SK-N-SH (cell line): ENCODE measurements at regions not wholly inside any gene's neighbourhood (a gene's known extent, or its start where the extent isn't known, plus 50 kb on each side); places are given as distances from the start of the nearest gene placed in this dataset.

Source experiments
- CTCF ChIA-PET: fragments of 300-600, 350-600 bp; formaldehyde crosslinking; extraction: SDS; loops from one replicate; lab custom pipeline; 2021; lab: Yijun Ruan, JAX
- POLR2A ChIA-PET: fragments of 350-600 bp; sonication (Branson Sonifier 250); formaldehyde crosslinking; extraction: SDS; loops from one replicate; lab custom pipeline; 2020; ENCODE audit warnings: antibody characterized with exemption, inconsistent platforms; lab: Yijun Ruan, JAX
- DNase-seq: peaks from one replicate; pipeline ENCODE4 v3.0.0; 2012
- H2AFZ ChIP-seq: fragments of 200-600 bp; sonication (generic); 2 replicates; pipeline ENCODE4 v1.8.1; 2016; ENCODE audit warnings: antibody characterized with exemption, mild to moderate bottlenecking, low read depth
- H3F3A ChIP-seq: fragments of 200-600 bp; sonication (generic); replicated peaks from 2 replicates; pipeline ENCODE3; 2016; ENCODE audit warnings: antibody characterized with exemption, mild to moderate bottlenecking; ENCODE audit not compliant: insufficient read depth
- H3K27ac ChIP-seq, 2 experiments: fragments of 200-500 bp in 1 of 2; fragments of 200-600 bp in 1 of 2; sonication (Bioruptor generic) in 1 of 2; sonication (generic), shearing (Covaris generic) in 1 of 2; 2 replicates each; pipeline versions ENCODE4 v1.5.1 to v1.6.1; 2014 to 2016; ENCODE audit warnings: low read depth in 2 of 2, inconsistent platforms in 1 of 2, low read length in 1 of 2, mild to moderate bottlenecking in 1 of 2, mixed read lengths in 1 of 2
- H3K27me3 ChIP-seq: fragments of 200-600 bp; sonication (generic), shearing (Covaris generic); 2 replicates; pipeline ENCODE4 v1.6.1; 2016; ENCODE audit warnings: mixed run types; ENCODE audit not compliant: insufficient read depth
- H3K36me3 ChIP-seq, 2 experiments: fragments of 200-500 bp in 1 of 2; fragments of 200-600 bp in 1 of 2; sonication (Bioruptor generic) in 1 of 2; sonication (generic) in 1 of 2; replicated peaks in 1 of 2; 2 replicates each; pipeline versions ENCODE3 to v1.5.1; 2014 to 2016; ENCODE audit warnings: low read length in 1 of 2, mild to moderate bottlenecking in 1 of 2; ENCODE audit not compliant: insufficient read depth in 2 of 2, control insufficient read depth in 1 of 2
- H3K4me1 ChIP-seq, 2 experiments: fragments of 200-500 bp in 1 of 2; fragments of 200-600 bp in 1 of 2; sonication (Bioruptor generic) in 1 of 2; sonication (generic), shearing (Covaris generic) in 1 of 2; 2 replicates each; pipeline versions ENCODE4 v1.5.1 to v1.6.1; 2014 to 2016; ENCODE audit warnings: low read depth in 1 of 2, low read length in 1 of 2, mixed run types in 1 of 2; ENCODE audit not compliant: insufficient read depth in 2 of 2, control insufficient read depth in 1 of 2
- H3K4me2 ChIP-seq: fragments of 200-600 bp; sonication (generic), shearing (Covaris generic); 2 replicates; pipeline ENCODE4 v1.6.1; 2017; ENCODE audit warnings: mixed run types
- H3K4me3 ChIP-seq, 2 experiments: fragments of 200-500 bp in 1 of 2; fragments of 200-600 bp in 1 of 2; sonication (Bioruptor generic) in 1 of 2; sonication (generic), shearing (Covaris generic) in 1 of 2; 2 replicates each; pipeline versions ENCODE4 v1.5.1 to v1.8.1; 2014 to 2016; ENCODE audit warnings: low read depth in 2 of 2, inconsistent platforms in 1 of 2, low read length in 1 of 2, mild to moderate bottlenecking in 1 of 2, mixed read lengths in 1 of 2, moderate library complexity in 1 of 2
- H3K79me2 ChIP-seq: fragments of 200-600 bp; sonication (generic); 2 replicates; pipeline ENCODE4 v1.8.1; 2017; ENCODE audit warnings: mild to moderate bottlenecking; ENCODE audit not compliant: insufficient read depth
- H3K9ac ChIP-seq: fragments of 200-600 bp; sonication (generic); 2 replicates; pipeline ENCODE4 v1.6.1; 2017; ENCODE audit warnings: mixed run types
- H3K9me2 ChIP-seq: fragments of 200-600 bp; sonication (generic); 2 replicates; pipeline ENCODE4 v1.6.1; 2017; ENCODE audit warnings: mixed run types
- H3K9me3 ChIP-seq: fragments of 200-600 bp; sonication (generic); 2 replicates; pipeline ENCODE4 v1.6.1; 2017; ENCODE audit warnings: mixed run types, mild to moderate bottlenecking, moderate library complexity
- H4K20me1 ChIP-seq: fragments of 200-600 bp; sonication (generic); 2 replicates; pipeline ENCODE4 v1.6.1; 2017; ENCODE audit warnings: mild to moderate bottlenecking, mixed run types; ENCODE audit not compliant: insufficient read depth
- CTCF ChIP-seq: fragments of 200-600 bp; sonication (generic); IDR thresholded peaks from 2 replicates; pipeline ENCODE4 v1.6.1; 2017; ENCODE audit warnings: antibody characterized with exemption, mild to moderate bottlenecking, moderate library complexity
- ELF1 ChIP-seq: IDR thresholded peaks from 2 replicates; pipeline ENCODE4 v1.4.0; 2012
- EP300 ChIP-seq, 2 experiments: IDR thresholded peaks; 2 replicates each; pipeline versions ENCODE4 v1.4.0 to v1.6.1; 2012; ENCODE audit warnings: borderline replicate concordance in 1 of 2, low read depth in 1 of 2, low read length in 1 of 2
- EZH2phosphoT487 ChIP-seq: fragments of 200-600 bp; sonication (generic); IDR thresholded peaks from 2 replicates; pipeline ENCODE4 v1.6.1; 2017; ENCODE audit warnings: low read depth, mixed run types, mild to moderate bottlenecking, antibody characterized with exemption, moderate library complexity, borderline replicate concordance
- FOXJ3 ChIP-seq: sonication (generic); formaldehyde crosslinking; IDR thresholded peaks from 2 replicates; pipeline ENCODE4 v1.5.1; 2020; ENCODE audit warnings: mild to moderate bottlenecking, missing genetic modification reagents
- FOXM1 ChIP-seq: IDR thresholded peaks from 2 replicates; pipeline ENCODE4 v1.4.0; 2012; ENCODE audit warnings: low read depth, mild to moderate bottlenecking
- GATA2 ChIP-seq: sonication (generic); formaldehyde crosslinking; IDR thresholded peaks from 2 replicates; pipeline ENCODE4 v1.5.0; 2020; ENCODE audit warnings: mild to moderate bottlenecking, missing genetic modification reagents
- IRF3 ChIP-seq: fragments of 150-350 bp; IDR thresholded peaks from 2 replicates; pipeline ENCODE4 v1.6.1; 2016; ENCODE audit warnings: mild to moderate bottlenecking, low read depth, low read length
- JUND ChIP-seq: IDR thresholded peaks from 2 replicates; pipeline ENCODE4 v1.4.0; 2012
- MAX ChIP-seq: IDR thresholded peaks from 2 replicates; pipeline ENCODE4 v1.4.0; 2012; ENCODE audit warnings: low read depth
- MXI1 ChIP-seq: IDR thresholded peaks from 2 replicates; pipeline ENCODE4 v1.6.1; 2012; ENCODE audit warnings: mild to moderate bottlenecking, low read depth, low read length, improper control_type of control experiment
- NFIC ChIP-seq: IDR thresholded peaks from 2 replicates; pipeline ENCODE4 v1.4.0; 2012; ENCODE audit warnings: borderline replicate concordance
- RAD21 ChIP-seq: IDR thresholded peaks from 2 replicates; pipeline ENCODE4 v1.6.1; 2012; ENCODE audit warnings: mild to moderate bottlenecking, low read length
- RCOR1 ChIP-seq: fragments of 150-350 bp; IDR thresholded peaks from 2 replicates; pipeline ENCODE4 v1.6.1; 2017; ENCODE audit warnings: antibody characterized with exemption, low read length
- REST ChIP-seq: IDR thresholded peaks from 2 replicates; pipeline ENCODE4 v1.6.1; 2012; ENCODE audit warnings: mild to moderate bottlenecking, low read depth, low read length, moderate library complexity
- RFX5 ChIP-seq: IDR thresholded peaks from 2 replicates; pipeline ENCODE4 v1.6.1; 2012; ENCODE audit warnings: mild to moderate bottlenecking, improper control_type of control experiment, low read length
- RXRA ChIP-seq: IDR thresholded peaks from 2 replicates; pipeline ENCODE4 v1.4.0; 2012; ENCODE audit warnings: low read depth, mild to moderate bottlenecking, borderline replicate concordance
- SMC3 ChIP-seq: IDR thresholded peaks from 2 replicates; pipeline ENCODE4 v1.6.1; 2012; ENCODE audit warnings: low read depth, low read length, improper control_type of control experiment
- USF1 ChIP-seq: IDR thresholded peaks from 2 replicates; pipeline ENCODE4 v1.4.0; 2012; ENCODE audit warnings: low read depth, borderline replicate concordance
- USF2 ChIP-seq: fragments of 150-350 bp; IDR thresholded peaks from 2 replicates; pipeline ENCODE4 v1.6.1; 2017; ENCODE audit warnings: antibody characterized with exemption, low read length, low read depth, borderline replicate concordance
- YY1 ChIP-seq: IDR thresholded peaks from 2 replicates; pipeline ENCODE4 v1.4.0; 2012; ENCODE audit warnings: low read depth, mild to moderate bottlenecking
- WGBS: methylation state at CpG from one replicate; pipeline ENCODE4 v1.1.6; 2017; ENCODE audit warnings: low lambda C conversion rate; 5-methylcytosine and 5-hydroxymethylcytosine counted together

- no peaks in the 10 kb centered on the region for H3F3A ChIP-seq
- H4K20me1 ChIP-seq: no peaks in the 10 kb centered on the region
- TF ChIP-seq GATA2 (CRISPR knock-in tag) (no peak), JUND (no peak), RFX5 (no peak), RXRA (no peak), NFIC (no peak), YY1 (no peak), RCOR1 (no peak), USF2 (no peak), EZH2phosphoT487 (no peak), IRF3 (no peak)
- no peak for DNase-seq
- no peak overlapping the region for H3K4me3 ChIP-seq
- no peaks in the 10 kb centered on the region for H3K79me2 ChIP-seq
- H3K36me3 ChIP-seq: no peaks in the 10 kb centered on the region
- H3K9me2 ChIP-seq: no peaks in the 10 kb centered on the region
- H3K27me3 ChIP-seq: no peaks in the 10 kb centered on the region
- H2AFZ ChIP-seq: no peak overlapping the region
- H3K4me1 ChIP-seq: peaks cover 0 to 2% of the 10 kb centered on the region in 2 experiments; a peak in 2 of 4 replicates
- ChIA-PET POLR2A (no interaction called here), CTCF (no interaction called here)
- no peak overlapping the region for H3K9ac ChIP-seq
- no peak overlapping the region for H3K27ac ChIP-seq
- no peak overlapping the region for H3K4me2 ChIP-seq
- 3% methylated on average over 1 of the region's 1 CpG for WGBS
- 0 out of 2 replicates have a peak, but pooled peaks cover 4% of the 10 kb centered on the region for H3K9me3 ChIP-seq
Observed at GRCh38 chr15:61794881-61795280, 265.4 kb downstream of the VPS13C start.

GRCh38 chr15:61794276-61794675, 266.0 kb downstream of the VPS13C start:
- Histone ChIP-seq H2AFZ (no peak overlapping the region), H3K4me2 (no peak overlapping the region), H3K4me1 (peaks cover 0 to 2% of the 10 kb centered on the region in 2 experiments; a peak in 2 of 4 replicates), H3F3A (no peaks in the 10 kb centered on the region), H3K9me3 (0 out of 2 replicates have a peak, but pooled peaks cover 4% of the 10 kb centered on the region), H3K27me3 (no peaks in the 10 kb centered on the region), H3K9ac (no peak overlapping the region), H3K27ac (no peak overlapping the region), H3K79me2 (no peaks in the 10 kb centered on the region), H4K20me1 (no peaks in the 10 kb centered on the region), H3K36me3 (no peaks in the 10 kb centered on the region), H3K4me3 (no peak overlapping the region), H3K9me2 (no peaks in the 10 kb centered on the region)
- DNase-seq: no peak
- ChIA-PET CTCF (no interaction called here), POLR2A (no interaction called here)
- 20% methylated on average over 1 of the region's 1 CpG for WGBS
- TF ChIP-seq USF1 (no peak), RAD21 (no peak), NFIC (no peak), GATA2 (CRISPR knock-in tag) (no peak), FOXJ3 (CRISPR knock-in tag) (no peak), SMC3 (no peak), MAX (no peak), RCOR1 (no peak), FOXM1 (no peak), MXI1 (no peak), REST (no peak), CTCF (no peak), ELF1 (no peak), EP300 (IDR thresholded peaks at IDR 0.05; ENCODE audit: borderline replicate concordance in 1 of 2, low read depth in 1 of 2, low read length in 1 of 2) (no peak)
